ENCODE measurements at regions not wholly inside any gene's neighbourhood (a gene's known extent, or its start where the extent isn't known, plus 50 kb on each side); places are given as distances from the start of the nearest gene placed in this dataset.

DNA sequence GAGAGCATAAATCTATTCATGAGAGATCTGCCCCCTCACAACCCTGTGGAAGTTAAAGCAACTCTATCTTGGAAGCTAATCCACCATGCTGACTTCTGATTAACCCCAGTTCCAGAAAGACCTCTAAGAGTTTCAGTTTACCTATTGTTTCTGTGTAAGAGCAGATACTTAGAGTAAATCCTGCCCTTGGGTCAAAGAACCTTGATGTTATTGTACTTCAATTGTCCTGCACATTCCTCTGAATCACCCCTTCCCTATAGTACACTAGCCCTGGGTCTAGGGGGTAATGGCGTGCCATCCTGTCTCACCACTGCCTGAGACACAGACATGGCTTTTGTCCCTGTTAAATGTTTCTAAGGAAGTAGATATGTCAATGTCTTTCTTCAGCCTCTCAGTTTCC lies 138.6 kb downstream of the CAAP1 start:
- DNase-seq (ENCODE audit: insufficient read length, low spot score) (no peak), FAIRE-seq (no peak)
- TF ChIP-seq, protein P1, sequence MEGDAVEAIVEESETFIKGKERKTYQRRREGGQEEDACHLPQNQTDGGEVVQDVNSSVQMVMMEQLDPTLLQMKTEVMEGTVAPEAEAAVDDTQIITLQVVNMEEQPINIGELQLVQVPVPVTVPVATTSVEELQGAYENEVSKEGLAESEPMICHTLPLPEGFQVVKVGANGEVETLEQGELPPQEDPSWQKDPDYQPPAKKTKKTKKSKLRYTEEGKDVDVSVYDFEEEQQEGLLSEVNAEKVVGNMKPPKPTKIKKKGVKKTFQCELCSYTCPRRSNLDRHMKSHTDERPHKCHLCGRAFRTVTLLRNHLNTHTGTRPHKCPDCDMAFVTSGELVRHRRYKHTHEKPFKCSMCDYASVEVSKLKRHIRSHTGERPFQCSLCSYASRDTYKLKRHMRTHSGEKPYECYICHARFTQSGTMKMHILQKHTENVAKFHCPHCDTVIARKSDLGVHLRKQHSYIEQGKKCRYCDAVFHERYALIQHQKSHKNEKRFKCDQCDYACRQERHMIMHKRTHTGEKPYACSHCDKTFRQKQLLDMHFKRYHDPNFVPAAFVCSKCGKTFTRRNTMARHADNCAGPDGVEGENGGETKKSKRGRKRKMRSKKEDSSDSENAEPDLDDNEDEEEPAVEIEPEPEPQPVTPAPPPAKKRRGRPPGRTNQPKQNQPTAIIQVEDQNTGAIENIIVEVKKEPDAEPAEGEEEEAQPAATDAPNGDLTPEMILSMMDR (IDR thresholded peaks at IDR 0.05; ENCODE audit: insufficient read depth, missing control alignments): no peak

DNA sequence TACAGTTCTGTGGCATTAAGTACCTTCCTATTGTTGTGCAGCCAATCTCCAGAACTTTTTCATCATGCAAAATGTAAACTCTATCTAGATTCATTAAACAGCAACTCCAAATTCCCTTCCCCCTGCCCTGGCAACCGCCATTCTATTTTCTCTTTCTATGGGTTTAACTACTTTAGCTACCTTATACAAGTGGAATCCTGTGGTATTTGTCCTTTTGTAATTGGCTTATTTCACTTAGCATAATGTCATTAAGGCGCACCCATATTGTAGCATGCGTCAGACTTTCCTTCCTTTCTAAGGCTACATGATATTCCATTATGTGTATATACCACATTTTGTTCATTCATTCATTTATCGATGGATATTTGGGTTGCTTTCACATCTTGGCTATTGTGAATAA lies 142.4 kb downstream of the CAAP1 start:
- TF ChIP-seq, protein P1 (IDR thresholded peaks at IDR 0.05; ENCODE audit: insufficient read depth, missing control alignments): no peak
- DNase-seq (ENCODE audit: insufficient read length, low spot score) (no peak), FAIRE-seq (no peak)

DNA sequence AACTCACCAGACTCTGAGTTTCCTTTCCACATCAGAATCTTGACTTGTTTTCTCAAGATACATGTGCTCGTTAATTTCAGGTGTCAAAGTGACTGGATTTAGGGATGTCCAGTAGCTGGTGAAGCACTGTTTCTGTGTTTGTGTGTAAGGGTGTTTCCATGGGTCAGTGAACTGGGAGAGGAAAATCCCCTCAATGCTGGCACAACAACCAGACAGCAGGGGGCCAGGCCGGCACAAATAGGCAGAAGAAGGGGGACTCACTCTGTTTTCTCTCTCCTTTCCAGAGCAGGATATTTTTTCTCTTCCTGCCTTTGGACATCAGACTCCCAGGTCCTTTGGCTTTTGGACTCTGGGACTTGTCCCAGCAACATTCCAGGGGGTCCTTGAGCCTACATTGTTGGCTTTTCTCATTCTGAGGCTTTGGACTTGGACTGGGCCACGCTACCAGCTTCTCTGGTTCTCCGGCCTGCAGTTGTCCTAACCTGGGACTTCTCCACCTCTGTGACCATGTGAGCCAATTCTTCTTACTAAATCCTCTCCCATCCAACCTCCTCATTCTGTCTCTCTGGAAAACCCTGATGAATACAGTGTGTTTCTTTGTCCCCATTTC lies 144.0 kb downstream of the CAAP1 start:
- no peak for FAIRE-seq
- DNase-seq (ENCODE audit: insufficient read length, low spot score): no peak
- TF ChIP-seq, protein P1 (IDR thresholded peaks at IDR 0.05; ENCODE audit: insufficient read depth, missing control alignments): no peak

DNA sequence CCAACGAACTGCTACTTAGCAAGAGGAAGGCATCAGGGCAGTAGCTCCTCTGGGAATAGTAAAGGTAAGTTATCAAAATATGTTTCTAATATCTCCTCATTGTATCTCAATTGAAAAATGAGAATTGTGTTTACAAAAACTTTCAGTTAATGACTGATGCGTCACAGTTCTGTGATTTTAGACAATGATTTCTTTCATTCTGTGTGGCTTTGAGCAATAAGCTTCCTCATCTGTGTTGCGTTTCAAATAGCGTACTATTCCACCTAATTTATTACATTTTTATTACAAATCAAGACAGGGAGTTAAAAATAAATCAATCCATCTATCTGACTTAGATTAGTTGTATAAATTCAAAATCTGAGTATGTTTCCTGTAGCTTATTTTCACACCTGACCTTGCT lies 145.0 kb downstream of the CAAP1 start:
- DNase-seq (ENCODE audit: insufficient read length, low spot score) (no peak), FAIRE-seq (no peak)
- TF ChIP-seq, protein P1 (IDR thresholded peaks at IDR 0.05; ENCODE audit: insufficient read depth, missing control alignments): no peak

DNA sequence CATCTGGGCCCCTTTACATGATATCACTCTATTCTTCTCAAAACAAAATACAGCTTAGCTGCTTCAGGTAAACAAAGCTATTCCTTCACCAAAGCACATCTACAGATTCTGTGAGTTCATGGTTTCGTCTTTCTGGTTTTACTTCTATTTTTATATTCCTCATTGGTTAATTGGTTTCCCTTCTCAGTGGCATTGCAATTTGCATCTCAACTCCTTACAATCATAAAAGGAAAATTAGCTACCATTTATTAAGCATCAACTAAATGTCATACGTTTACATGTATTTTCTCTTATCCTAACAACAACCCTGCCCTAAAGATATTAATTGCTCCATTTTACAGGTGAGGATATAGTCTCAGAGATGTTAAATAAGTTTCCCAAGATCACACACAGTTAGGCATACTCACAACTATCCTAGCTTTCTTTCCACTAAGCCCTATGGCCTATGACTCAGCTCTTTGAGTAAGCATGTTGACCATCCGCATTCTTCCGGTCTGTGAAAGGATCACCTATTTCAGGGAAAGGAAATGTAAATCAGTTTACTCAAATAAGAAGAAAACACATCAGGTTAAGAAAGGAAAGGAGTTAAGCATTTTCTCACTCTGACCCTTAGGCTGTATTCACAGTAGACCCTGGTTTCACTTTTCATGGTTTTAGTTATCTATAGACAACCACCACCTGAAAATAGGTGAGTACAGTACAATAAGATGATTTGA lies 146.1 kb downstream of the CAAP1 start:
- FAIRE-seq (no peak), DNase-seq (ENCODE audit: insufficient read length, low spot score) (no peak)
- TF ChIP-seq, protein P1 (IDR thresholded peaks at IDR 0.05; ENCODE audit: insufficient read depth, missing control alignments): no peak

DNA sequence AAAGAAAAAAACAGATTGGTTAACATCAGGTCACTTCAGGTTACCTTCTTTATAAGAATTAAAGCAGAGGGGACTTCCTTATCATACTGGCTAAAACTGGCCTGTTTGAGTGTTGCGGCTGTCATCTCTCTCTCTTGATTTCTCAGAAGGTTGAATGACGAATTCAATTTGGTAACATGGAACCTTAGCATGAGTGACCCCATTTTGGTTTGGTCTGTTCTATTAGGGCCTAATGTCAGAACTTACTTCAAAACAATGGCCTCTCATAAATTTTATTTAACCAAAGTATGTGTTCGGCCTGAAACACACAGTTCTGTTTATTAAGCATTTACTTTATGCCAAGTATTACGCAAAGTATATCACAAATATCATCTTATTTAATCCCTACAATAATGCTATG lies 147.5 kb downstream of the CAAP1 start:
- TF ChIP-seq, protein P1 (IDR thresholded peaks at IDR 0.05; ENCODE audit: insufficient read depth, missing control alignments): no peak
- no peak for DNase-seq (ENCODE audit: insufficient read length, low spot score)
- FAIRE-seq: no peak

Data from D721Med (cell line).